Spinal cord (tissue), 9 donors: ENCODE measurements at regions not wholly inside any gene's neighbourhood (a gene's known extent, or its start where the extent isn't known, plus 50 kb on each side); places are given as distances from the start of the nearest gene placed in this dataset.
A peak's percentile ranks its signal among the peaks of the same experiment; 100 is the strongest.
"Not testable (repeated sequence)": the region's sequence is repeated elsewhere in the genome, so short reads cannot be mapped to it uniquely, and the experiment has no call there.

Experiments
- DNase-seq, 6 donors: peaks; one replicate each; pipeline versions ENCODE4 v3.0.0 to v3.0.0-alpha.2; 2013 to 2015; ENCODE audit warnings: low spot score in 6 of 6, low read depth in 4 of 6
- H3K27ac ChIP-seq: one replicate; pipeline ENCODE4 v1.5.1; 2013; ENCODE audit warnings: low read depth, low read length, control low read depth
- H3K27me3 ChIP-seq: one replicate; pipeline ENCODE4 v1.6.1; 2013; ENCODE audit warnings: low read length; ENCODE audit not compliant: control insufficient read depth, insufficient read depth
- H3K36me3 ChIP-seq: one replicate; pipeline ENCODE4 v1.6.1; 2013; ENCODE audit warnings: low read length; ENCODE audit not compliant: control insufficient read depth, insufficient read depth
- H3K4me1 ChIP-seq: one replicate; pipeline ENCODE4 v1.6.1; 2013; ENCODE audit warnings: low read length; ENCODE audit not compliant: control insufficient read depth, insufficient read depth
- H3K4me3 ChIP-seq: one replicate; pipeline ENCODE4 v1.5.1; 2013; ENCODE audit warnings: low read depth, low read length, control low read depth
- H3K9me3 ChIP-seq: one replicate; pipeline ENCODE4 v1.6.1; 2013; ENCODE audit warnings: low read length; ENCODE audit not compliant: control insufficient read depth, insufficient read depth
- WGBS: methylation state at CpG from one replicate; pipeline ENCODE4 v1.1.5; 2013; ENCODE audit warnings: missing lambda C conversion rate; ENCODE audit not compliant: insufficient coverage; 5-methylcytosine and 5-hydroxymethylcytosine counted together
- donor health status: healthy.

DNA sequence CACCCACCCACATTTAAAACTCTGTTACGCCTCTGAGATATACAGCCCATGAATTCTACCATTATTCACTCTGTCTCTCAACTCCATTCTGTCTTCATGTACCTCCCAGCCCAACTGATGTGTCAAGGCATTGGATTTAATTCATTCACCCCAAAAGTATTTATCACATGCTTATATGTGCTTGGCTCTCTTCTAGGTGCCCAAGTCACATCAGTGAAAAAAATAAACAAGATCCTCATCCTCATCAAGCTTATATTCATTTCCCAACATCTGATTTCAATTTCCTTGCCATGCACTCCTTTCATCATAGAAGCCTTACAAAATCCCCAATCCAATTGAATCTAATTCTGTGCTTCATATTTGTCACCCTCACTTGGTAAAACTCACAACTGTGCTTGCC lies 967.6 kb downstream of the LTN1 start:
- no peak overlapping the region for H3K4me3 ChIP-seq
- H3K27ac ChIP-seq, result no peak overlapping the region
- no peaks in the 10 kb centered on the region for H3K36me3 ChIP-seq
- DNase-seq, result no peak
- no peaks in the 10 kb centered on the region for H3K9me3 ChIP-seq
- H3K4me1 ChIP-seq, result no peaks in the 10 kb centered on the region
- WGBS, result 90% methylated on average over 1 of the region's 1 CpG
- H3K27me3 ChIP-seq, result no peaks in the 10 kb centered on the region

- H3K4me3 ChIP-seq, result no peak overlapping the region
- DNase-seq, result no peak
- H3K27me3 ChIP-seq, result no peaks in the 10 kb centered on the region
- H3K27ac ChIP-seq, result no peak overlapping the region
- no peaks in the 10 kb centered on the region for H3K4me1 ChIP-seq
- no peaks in the 10 kb centered on the region for H3K9me3 ChIP-seq
- H3K36me3 ChIP-seq, result no peaks in the 10 kb centered on the region
- 85% methylated on average over 11 of the region's 15 CpGs for WGBS
Observed at GRCh38 chr21:28018741-28019669, 973.7 kb downstream of the LTN1 start.

DNA sequence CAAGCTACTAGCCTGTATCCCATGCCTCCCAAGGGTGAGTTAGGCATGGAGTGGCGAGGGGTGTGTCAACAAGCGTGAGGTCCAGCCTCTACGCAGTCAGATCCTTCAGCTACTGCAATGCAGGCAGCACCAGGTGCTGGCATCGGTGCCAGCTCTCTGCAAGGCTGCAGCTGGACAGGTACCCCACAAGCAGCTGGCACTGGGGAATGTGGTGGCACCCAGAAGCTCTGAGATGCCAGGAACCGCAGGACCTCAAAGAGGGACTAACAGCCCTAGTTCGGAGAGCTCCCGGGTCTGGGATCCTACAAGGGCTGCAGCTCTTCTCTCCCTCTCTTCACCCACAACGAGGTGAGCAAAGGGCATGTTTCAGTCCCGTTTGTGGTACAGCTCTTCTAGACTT lies 974.5 kb downstream of the LTN1 start:
- 95% methylated on average over 9 of the region's 9 CpGs for WGBS
- Histone ChIP-seq H3K4me1 (no peaks in the 10 kb centered on the region), H3K4me3 (no peak overlapping the region), H3K27ac (no peak overlapping the region), H3K27me3 (no peaks in the 10 kb centered on the region), H3K9me3 (no peaks in the 10 kb centered on the region), H3K36me3 (no peaks in the 10 kb centered on the region)
- DNase-seq, result no peak

DNA sequence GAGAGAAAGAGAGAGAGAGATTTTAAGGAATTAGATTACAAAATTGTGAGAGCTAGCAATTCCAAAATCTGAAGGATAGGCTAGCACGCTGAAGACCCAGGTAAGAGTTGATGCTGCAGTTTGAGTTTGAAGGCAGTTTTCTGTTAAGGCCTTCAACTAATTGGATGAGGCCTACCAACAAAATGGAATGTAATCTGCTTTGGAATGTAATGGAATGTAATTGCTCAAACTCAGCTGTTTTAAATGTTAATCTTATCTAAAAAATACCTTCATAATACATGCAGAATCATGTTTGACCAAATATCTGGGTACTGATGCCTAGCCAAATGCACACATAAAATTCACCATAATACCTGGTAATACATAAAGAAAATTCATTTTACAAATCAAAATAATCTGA lies 976.1 kb downstream of the LTN1 start:
- H3K27ac ChIP-seq, result no peak overlapping the region
- H3K4me3 ChIP-seq, result no peak overlapping the region
- no peaks in the 10 kb centered on the region for H3K9me3 ChIP-seq
- no peaks in the 10 kb centered on the region for H3K36me3 ChIP-seq
- no peaks in the 10 kb centered on the region for H3K4me1 ChIP-seq
- no peak for DNase-seq
- H3K27me3 ChIP-seq, result no peaks in the 10 kb centered on the region
- WGBS, result 100% methylated on average over 1 of the region's 1 CpG

DNA sequence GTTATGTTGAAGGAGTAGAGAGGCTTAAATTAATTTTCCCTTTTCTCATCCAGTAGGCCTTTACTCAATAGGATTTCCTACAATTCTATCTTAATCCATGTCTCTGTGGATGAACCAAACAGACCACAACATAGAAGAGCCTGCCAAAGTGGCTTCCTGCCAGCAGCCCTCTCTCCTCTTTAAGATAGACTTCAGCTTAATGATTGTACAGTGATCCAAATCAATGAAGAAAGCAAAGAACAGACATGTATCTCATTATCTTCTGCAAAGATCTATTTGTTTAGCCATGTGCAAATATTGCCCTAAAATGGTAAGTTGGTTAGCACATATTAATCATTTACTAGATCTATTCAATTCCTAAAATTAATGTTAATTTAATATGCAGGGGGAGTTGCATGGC lies 979.6 kb downstream of the LTN1 start:
- H3K4me1 ChIP-seq, result not testable (repeated sequence)

DNA sequence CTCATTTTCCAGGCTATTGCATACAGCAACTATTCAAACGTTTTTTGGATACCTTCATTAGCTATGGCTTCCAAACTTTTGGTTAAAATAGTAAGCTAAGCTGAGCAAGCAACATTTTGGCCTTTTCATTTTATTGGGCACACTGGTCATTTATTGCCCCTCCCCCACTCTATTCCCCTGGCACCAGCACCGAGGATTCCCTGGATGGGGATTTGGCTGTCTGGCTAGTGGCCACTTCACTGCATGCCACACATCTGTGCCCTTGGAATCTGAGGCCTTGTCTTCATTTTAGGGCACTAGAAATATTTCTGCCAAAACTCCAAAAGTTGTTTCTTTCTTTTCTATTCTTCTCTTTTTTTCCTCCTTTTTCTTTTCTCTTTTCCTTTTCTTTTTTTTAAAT lies 980.7 kb downstream of the LTN1 start:
- not testable (repeated sequence) for H3K27ac ChIP-seq, DNase-seq, H3K27me3 ChIP-seq, H3K36me3 ChIP-seq, H3K4me3 ChIP-seq, H3K4me1 ChIP-seq, H3K9me3 ChIP-seq
- WGBS, result no CpG with 5 or more reads among the region's 2 CpGs

More for the DNA sequence above, 979.6 kb downstream of the LTN1 start:
- DNase-seq, H3K9me3 ChIP-seq, H3K27ac ChIP-seq, H3K36me3 ChIP-seq, H3K4me3 ChIP-seq, H3K27me3 ChIP-seq: not testable (repeated sequence)

GRCh38 chr21:28008245-28008644 lies 984.4 kb downstream of the LTN1 start:
- DNase-seq, result peak in 2 of 6 donors; percentile 57 to 61
- 60% methylated on average over 1 of the region's 3 CpGs for WGBS
- not testable (repeated sequence) for H3K36me3 ChIP-seq

GRCh38 chr21:28003627-28004026 lies 989.0 kb downstream of the LTN1 start:
- H3K27me3 ChIP-seq, H3K4me1 ChIP-seq, H3K4me3 ChIP-seq, DNase-seq, H3K9me3 ChIP-seq, H3K36me3 ChIP-seq, H3K27ac ChIP-seq: not testable (repeated sequence)
- WGBS, result no CpG with 5 or more reads among the region's 2 CpGs

More at GRCh38 chr21:28008245-28008644, 984.4 kb downstream of the LTN1 start:
- not testable (repeated sequence) for H3K4me3 ChIP-seq, H3K9me3 ChIP-seq, H3K4me1 ChIP-seq, H3K27ac ChIP-seq, H3K27me3 ChIP-seq

DNA sequence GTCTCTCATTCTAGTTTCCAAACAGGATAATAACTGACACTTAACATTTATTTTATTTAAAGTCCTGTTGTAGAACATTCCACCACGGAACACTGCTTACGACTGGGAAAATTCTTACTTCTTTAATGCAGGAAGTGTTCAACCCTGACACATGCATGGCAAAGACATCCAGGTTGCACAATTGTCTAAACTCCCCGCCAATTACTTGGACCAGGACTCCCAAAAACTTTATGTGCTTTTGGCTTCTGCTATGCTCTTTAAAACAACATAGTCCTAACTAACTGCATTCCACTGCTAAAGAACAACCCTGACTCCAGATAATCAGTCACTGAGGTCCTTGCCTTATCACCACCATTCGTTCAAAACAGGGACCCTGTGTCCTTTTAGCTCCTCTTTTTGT lies 995.8 kb downstream of the LTN1 start:
- WGBS, result 93% methylated on average over 4 of the region's 4 CpGs
- not testable (repeated sequence) for H3K36me3 ChIP-seq, H3K27ac ChIP-seq, H3K9me3 ChIP-seq, H3K4me1 ChIP-seq, H3K27me3 ChIP-seq, H3K4me3 ChIP-seq, DNase-seq

GRCh38 chr21:27984663-27985325 lies 1007.9 kb downstream of the LTN1 start:
- DNase-seq, H3K27ac ChIP-seq, H3K9me3 ChIP-seq, H3K36me3 ChIP-seq, H3K27me3 ChIP-seq, H3K4me1 ChIP-seq, H3K4me3 ChIP-seq: not testable (repeated sequence)
- no CpG with 5 or more reads among the region's 2 CpGs for WGBS
